ENCODE measurements at regions not wholly inside any gene's neighbourhood (a gene's known extent, or its start where the extent isn't known, plus 50 kb on each side); places are given as distances from the start of the nearest gene placed in this dataset.

- TF ChIP-seq CTCF (IDR thresholded peaks at IDR 0.05) (no peak), POLR2A (IDR thresholded peaks at IDR 0.05) (no peak)
Observed at GRCh38 chr14:87601036-87601435, 391.9 kb downstream of the GALC start.
